Inflammatory macrophage (primary cell): ENCODE measurements at regions not wholly inside any gene's neighbourhood (a gene's known extent, or its start where the extent isn't known, plus 50 kb on each side); places are given as distances from the start of the nearest gene placed in this dataset.
"Not testable (repeated sequence)": the region's sequence is repeated elsewhere in the genome, so short reads cannot be mapped to it uniquely, and the experiment has no call there.

ENCODE experiments used
- DNase-seq, 2 donors: peaks; one replicate each; pipeline ENCODE4 v3.0.0-alpha.2; 2020 to 2022

DNA sequence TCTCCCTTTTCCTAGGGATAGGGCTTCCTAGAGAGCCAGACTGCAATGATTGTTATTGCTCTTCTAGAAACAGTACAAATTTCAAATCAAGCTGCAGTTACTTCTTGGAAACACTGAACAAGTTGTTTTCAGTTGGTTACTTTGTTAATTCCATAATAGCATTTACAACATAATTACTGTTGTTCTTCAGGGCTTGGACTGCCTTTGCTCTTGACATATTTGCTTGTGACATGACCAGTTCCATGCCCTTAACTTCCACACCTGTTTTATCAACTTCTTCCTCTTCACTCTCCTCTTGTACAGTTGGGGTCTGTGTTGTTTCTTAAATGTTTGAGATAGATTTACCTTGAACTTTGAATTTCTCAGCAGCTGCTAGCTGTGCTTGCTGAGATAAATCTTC, 104.4 kb downstream of the SEC23IP start:
- DNase-seq = no peak

DNA sequence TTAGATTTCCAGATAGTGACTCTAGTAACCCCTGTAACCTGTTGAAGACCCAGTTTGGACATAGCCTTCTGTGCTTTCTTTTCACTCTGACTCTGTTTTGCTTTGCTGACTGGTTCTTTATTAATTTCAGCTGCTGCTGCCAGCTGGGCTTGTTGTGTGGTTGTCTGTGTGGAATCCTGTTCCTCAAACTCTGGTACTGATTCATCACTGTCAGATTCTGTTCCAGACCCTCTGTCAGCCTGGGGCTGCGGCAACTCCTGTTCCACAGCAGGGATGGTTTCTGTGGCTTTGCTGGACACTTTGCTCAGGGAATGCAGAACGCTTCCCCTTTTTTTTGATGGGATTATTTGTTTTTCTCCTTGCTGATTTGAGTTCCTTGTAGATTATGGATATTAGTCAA, 104.9 kb downstream of the SEC23IP start:
- no peak for DNase-seq

DNA sequence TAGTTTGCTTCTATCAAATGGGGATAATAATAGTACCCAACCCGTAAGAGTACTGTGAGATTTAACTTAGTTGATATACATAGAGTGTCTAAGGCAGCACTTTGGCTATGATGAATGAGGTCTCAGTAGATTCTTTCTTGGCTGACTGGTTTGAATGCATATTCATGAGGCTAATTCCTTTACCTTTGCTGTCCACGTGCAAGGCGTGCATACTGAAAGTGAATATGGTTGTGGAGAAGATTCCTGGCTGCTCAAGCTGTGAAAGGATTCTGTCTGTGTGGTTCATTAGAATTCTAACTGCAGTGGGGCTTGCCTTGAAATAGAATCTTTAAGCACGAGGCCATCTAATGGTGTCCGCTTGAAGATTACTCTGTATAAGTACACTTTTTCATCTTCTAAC, 110.3 kb downstream of the SEC23IP start:
- DNase-seq = no peak

DNA sequence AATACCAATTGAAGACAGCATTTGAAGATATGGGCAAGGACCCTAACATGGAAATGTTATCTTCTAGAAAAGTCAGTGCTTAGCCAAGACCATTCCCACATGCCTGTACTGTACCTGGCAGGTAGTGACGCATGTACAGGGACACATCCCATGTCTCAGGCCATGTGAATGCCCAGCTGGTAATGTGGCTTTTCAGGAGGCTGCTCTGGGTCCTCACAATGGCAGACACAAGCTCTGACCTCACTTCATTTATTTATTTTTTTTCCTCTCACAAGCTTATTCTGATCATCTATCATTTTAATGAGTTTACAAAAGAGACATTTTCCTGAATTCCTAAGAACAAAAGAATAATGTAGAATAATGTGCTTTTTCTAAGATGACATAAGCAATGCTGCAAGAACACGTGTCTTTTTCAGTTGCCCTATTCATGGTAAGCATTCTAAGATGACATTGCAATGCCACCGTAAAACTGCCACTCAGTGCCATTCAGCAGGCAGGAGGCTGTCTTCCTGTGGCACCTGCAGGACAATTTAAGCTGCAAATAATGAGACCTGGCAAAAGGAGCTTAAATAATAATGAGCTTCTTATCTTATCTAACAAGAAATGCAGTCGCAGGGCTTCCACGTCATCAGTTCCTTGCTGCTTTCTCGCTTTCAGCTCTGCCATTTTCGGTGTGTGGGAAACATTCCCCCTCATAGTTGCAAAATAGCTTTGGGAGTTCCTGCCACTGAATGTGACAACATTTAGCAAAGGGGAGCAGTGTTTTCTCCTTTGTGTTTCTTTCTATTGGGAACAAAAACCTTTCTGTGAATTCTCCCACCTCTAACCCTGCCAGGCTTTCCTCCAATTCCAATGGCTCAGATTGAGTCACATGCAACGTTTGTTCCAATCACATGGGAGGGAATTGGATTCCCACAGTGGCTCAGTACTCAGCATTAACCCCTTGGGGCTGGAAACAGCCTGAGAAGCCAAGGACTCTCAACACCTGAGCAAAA, 113.0 kb downstream of the SEC23IP start:
- no peak for DNase-seq

DNA sequence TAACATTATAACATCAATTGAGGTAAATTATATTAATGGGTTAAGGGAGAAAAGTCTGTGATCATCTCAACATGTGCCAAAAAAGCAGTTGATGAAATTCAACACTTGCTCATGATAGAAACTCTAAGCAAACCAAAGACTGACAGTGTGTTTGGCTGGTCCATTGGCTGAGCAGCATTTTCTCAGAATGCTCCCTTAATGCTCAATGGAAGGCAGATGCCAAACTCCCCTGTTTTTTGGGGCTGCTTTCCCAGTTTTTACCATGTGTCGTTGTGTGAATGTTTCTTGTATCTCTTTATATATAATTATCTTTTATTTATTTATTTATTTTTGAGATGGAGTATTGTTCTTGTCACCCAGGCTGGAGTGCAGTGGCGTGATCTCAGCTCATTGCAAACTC, 114.7 kb downstream of the SEC23IP start:
- DNase-seq = no peak

DNA sequence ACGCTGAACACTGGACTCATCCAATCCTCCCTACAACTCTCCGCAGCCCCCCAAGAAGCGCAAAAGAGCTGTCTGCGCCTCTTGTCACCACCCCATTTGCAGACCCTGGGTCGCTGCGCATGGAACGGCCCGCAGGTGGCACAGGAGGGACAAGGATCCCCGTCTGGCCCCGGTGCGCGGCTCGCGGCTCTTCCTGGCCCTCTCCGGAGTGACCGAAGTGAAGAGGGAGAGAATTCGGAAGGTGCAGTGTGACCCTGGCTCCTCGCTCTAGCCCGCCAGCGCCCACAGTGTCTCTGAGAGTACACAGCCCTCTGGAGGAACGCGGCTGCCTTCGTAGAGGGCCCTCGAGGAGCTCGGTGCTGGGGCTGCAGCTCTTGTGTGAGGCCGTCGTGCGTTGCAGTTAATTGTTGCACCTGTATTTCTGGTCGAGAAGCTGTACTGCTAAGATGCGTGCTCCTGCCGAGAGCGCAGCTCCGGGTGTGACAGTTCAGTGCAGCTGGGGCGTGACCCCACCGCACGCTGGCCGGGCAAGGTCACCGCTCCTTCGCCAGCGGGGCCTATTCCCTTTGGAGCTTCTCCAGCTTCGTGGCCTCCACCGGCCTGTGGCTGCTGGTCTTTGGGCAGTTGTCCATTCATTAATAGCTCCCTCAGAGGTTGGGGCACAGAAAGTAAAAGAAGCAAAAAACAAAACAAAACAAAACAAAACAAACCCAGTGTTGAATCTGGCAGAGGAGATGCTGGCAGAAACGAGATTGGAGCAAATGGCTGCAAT, 119.0 kb downstream of the SEC23IP start:
- DNase-seq = no peak

DNA sequence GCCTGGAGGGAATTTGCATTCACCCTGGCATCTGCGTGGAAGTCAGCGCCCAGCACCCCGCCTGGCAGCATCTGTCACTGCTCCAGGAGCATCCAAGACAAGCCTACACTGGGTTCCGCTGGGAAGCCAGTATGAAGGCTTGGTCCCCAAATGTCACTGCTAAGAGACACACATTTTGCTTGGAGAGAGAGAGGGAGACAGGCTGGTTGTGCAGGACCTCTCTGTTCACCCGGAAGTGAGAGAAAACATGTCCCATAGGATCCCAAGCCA, 119.5 kb downstream of the SEC23IP start:
- DNase-seq = no peak

DNA sequence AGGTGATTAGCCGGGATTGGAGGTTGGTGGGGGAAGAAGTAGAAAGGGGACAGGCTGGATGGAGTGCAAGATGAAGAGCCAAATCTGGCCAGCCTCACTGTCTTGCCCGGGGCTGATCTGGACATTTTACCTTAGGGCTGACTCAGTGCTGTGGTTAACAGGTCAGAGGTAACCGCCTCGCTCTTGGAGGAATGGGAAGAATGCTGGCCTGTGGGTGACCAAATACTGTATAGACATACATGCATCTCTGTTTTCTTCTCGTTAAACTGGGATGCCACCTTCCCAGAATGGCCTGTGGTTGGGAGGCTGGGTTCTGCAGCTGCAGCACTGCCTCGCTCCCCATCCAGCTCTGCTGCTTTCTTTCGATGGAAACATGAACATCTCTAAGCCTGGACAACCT, 120.0 kb downstream of the SEC23IP start:
- no peak for DNase-seq

DNA sequence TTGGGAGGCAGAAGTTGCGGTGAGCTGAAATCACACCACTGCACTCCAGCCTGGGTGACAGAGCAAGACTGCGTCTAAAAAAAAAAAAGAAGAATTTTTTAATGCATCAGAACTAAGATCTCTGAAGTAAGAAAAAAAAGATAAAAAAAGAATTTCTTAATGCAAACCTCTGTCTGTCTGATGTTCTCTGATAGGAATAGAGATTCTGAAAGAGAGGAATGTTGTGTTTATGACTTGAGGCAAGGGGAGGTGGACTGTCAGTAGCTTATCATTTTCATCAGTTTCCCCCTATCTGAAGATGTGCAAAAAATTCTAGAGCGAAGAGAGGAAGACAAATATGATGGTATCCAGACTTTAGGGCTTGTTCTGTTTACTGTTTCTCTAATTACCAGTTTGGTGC, 121.5 kb downstream of the SEC23IP start:
- DNase-seq = no peak

DNA sequence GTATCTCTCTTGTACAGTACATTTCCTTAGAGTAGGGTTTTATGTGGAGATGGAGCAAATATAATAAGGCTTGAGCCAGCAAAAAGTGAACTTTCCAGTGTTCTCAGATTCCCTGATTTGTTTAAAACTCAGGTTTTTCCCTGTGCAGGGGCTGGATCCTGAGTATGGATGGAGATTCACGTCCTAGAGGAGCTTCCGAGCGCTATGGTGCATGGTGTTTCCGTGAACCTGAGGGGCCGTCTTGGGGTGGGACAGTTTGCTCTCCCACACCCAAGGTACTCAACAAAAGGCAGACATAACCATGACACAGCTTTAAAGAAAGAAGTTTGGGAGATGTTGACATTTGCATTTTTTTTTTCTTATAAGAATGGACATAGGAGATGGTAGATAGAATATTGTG, 122.5 kb downstream of the SEC23IP start:
- DNase-seq = no peak

DNA sequence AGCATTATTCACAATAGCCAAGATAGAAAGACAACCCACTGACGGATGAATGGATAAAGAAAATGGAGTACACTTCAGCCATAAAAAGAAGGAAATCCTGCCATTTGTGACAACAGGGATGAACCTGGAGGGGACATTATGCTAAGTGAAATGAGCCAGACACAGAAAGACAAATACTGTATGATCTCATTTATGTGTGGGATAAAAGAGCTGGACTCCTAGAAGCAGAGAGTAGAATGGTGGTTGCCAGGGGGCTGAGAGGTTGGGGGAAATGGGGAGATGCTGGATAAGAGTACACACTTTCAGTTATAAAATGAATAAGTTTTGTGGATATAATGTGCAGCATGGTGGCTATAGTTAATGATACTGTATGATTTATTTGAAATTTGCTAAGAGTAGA, 124.4 kb downstream of the SEC23IP start:
- no peak for DNase-seq

DNA sequence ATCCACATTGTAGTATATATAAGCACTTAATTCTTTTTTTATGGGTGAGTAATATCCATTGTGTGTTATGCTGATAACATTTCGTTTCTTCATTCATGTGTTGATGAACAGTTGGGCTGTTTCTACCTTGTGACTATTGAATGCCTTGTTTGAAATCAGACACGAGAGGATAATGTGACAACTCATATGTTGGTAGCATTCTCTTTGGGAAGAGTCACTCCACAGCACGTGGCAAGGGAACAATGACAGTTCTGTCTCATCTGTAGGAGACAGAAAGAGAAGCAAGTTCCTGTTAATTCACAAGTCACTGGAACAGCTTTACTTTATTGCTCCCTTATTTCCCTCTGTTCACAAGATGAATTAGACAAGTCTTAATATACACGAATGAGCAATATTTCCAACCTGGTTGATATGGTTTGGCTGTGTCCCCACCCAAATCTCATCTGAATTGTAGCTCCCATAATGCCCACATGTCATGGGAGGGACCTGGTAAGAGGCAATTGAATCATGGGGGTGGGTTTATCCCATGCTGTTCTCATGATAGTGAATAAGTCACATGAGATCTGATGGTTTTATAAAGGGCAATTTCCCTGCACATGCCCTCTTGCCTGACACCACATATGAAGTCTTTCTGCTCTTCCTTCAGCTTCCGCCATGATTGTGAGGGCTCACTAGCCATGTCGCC, 125.3 kb downstream of the SEC23IP start:
- DNase-seq = no peak

DNA sequence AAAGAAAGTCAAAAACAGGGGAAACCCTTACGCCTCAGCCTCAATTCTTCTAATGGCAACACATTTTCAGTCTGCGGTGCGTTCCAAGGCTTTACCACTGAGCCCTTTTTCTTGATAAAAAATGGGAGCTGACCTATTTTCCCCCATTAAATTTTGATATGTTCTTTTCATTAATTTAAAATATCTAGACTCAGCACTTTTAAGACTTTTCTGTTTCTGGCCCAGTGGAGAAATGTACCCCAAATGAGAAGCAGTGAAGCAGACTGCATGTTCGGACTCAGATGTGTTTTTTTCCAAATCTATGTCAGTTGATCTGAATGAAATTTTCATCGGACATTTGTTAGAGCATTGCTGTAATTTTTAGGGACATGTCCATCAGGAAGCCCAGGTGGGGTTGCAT, 126.2 kb downstream of the SEC23IP start:
- no peak for DNase-seq

DNA sequence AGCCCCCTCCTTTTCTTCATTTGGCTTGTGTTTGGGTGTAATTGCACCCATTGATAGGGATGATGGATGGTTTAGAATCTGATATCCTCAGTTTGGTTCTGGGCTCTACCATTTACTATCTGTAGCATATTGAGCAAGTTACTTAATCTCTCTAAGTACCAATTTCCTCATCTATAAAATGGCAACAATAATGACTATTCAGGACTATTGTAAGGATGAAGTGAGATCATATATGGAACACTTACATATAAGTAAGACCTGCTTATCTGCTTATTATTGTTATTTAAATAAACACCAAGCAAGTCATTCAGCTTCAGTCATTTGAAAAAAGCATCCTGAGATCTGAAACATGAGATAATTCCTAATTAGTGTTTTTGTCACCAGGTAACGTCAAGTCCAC, 127.0 kb downstream of the SEC23IP start:
- no peak for DNase-seq

DNA sequence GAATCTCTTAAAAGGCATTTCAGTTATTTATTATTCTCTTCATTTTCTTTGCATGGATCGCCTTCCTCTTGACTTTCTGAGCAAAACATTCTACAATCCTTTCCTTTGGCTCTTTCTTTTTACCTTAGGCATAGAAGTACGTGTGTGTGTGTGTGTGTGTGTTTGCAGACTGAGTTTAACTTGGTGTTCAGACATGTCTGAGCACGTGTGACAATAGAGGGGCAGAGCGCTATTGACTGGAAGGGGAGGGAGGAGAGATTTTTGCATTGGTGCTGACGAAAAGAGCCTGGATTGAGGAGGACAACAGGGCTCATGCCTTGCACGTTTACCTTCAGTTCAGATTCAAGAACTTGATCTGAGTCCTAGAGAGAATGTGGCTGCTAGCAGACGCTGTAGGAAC, 129.8 kb downstream of the SEC23IP start:
- no peak for DNase-seq

DNA sequence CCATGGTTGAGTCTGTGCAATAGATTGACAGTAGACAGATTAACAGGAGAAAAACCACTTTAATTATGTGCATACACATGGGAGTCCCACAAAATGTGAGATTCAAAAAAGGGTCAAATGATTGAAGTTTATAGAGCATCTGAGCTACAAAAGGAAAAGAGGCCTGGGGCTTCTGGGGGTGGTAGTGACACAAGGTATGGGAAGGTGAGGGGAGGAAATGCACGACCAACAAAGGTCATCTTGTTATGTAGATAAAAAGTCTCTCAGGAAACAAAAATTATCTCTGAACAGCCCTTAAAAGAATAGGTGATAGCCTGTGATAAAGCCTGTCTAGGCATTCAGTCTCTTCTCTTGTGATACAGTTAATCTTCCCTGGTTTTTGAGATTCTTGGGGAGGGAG, 141.7 kb downstream of the SEC23IP start:
- DNase-seq = no peak

DNA sequence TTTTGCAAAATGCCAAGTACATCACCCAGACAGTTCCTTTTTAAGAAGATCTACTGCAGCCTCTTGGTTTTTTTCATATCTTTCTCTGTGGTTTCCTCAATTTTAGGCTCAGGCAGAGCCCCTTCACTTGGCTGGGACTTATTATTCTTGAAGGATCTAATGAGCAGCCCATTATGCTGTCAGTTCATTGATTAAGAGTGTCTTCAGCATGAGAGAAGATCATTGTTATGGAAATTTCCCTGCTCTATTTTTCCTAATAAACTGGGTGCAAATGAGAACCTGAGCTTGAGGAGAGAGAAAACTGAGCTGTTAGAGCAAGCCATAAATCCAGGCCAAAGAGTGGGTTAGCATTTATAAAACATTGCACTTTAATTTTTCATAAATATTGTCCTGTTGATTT, 146.5 kb downstream of the SEC23IP start:
- DNase-seq = no peak

DNA sequence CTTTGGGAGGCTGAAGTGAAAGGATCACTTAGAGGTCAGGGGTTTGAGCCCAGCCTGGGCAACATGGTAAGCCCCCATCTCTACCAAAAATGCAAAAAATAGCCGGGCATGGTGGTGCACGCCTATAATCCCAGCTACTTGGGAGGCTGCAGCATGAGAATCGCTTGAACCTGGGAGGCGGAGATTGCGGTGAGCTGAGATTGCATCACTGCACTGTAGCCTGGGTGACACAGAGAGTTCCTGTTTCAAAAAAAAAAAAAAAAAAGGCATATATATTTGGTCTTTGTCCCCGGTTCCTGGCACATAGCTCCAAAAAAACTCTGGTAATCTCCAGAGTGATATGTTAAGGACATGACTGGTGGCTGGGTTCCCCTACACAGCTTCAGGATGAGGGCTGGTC, 147.3 kb downstream of the SEC23IP start:
- DNase-seq = peak in 1 of 2 donors; percentile 8

DNA sequence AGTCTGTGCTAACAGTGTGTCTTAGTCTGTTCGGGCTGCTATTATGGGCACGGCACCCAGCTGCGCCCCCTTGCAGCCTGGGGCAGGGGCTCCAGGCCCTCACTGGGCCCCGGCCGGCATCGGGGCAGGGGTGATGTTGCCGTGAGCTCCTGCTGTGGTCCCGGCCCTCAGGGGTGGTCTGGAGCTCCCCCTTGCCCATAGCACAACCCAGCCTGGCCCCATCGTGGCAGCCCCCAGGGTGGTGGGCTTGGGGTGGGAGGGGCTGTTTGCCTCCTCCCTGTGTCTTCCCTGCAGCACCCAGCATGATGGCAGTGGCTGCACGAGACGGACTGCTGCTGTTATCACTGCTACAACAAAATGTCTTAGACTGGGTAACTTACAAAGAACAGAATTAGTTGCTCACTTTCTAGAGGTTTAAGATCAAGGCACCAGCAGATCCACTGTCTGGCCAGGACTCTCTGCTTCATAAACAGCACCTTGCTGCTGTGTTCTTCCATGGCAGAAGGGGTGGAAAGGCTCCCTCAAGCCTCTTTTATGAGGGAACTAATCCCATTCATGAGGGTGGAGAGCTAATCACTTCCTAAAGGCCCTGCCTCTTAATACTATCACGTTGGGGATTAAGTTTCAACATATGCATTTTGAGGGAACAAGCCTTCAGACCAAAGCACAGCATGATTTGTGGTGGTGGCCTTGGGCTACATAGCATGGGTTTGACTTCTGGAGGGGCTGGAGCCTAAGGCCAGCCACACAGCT, 149.5 kb downstream of the SEC23IP start:
- no peak for DNase-seq

DNA sequence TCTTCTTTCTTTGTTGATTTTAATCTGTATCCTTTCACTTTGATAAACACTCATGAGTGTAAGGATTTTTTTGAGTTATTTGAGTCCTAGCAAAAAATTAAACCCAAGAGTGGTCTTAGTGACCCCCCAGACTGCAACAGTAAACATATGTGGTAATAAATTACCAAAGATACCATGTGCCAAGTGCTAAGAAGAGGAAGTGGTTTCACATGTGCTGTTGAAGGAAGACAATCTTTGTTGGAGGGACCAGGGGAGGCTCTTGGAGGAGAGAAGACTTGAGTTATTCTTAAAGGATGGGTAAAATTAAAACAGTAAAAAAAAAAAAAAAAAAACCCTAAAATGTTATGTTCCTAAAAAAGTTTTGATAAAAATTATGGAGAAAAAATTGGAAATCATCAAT, 150.2 kb downstream of the SEC23IP start:
- no peak for DNase-seq

DNA sequence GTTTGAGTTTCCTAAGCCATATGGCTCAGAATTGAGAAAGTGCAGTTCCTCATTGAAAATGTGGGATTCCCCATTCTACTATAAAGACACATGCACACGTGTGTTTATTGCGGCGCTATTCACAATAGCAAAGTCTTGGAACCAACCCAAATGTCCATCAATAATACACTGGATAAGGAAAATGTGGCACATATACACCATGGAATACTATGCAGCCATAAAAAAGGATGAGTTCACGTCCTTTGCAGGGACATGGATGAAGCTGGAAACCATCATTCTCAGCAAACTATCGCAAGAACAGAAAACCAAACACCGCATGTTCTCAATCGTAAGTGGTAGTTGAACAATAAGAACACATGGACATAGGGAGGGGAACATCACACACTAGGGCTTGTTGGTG, 154.8 kb downstream of the SEC23IP start:
- DNase-seq = not testable (repeated sequence)

DNA sequence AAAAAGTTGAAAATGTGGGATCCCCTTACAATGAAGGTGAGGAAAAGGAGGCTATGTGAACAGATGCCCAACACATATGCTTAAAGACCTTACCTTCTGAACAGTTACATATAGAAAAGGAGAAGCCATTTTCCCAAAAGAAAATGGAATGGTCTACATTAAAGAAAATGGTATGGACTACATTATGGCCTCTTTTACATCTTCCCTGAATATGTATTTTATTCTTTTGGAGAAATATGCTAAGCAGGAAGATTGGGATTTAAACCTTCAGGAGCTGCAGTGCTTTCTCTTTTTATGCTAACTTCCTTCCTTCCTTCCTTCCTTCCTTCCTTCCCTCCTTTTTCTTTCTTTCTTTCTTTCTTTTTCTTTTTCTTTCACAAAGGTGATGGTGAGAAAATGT, 155.4 kb downstream of the SEC23IP start:
- no peak for DNase-seq

DNA sequence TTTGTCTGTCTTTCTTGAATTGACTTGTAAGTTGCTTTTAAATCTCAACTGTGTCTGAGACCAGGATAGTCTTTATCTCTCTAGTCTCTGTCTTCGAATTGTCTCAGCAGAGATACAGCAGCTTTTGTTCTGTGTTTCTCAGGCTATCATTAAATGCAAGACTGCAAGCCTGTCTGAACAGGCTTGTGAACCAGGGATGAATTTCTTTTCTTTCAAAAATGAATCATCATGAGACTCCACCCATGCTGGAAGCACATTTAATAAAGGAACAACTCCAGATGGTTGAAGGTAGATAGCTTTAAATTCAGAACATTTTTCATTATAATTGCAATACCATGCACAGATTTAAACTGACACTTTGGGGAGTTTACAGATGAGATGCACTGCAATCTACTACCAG, 155.9 kb downstream of the SEC23IP start:
- no peak for DNase-seq
